NB4 (cell line): ENCODE measurements at regions not wholly inside any gene's neighbourhood (a gene's known extent, or its start where the extent isn't known, plus 50 kb on each side); places are given as distances from the start of the nearest gene placed in this dataset.
"Not testable (repeated sequence)": the region's sequence is repeated elsewhere in the genome, so short reads cannot be mapped to it uniquely, and the experiment has no call there.

Experiments
- DNase-seq: peaks from one replicate; pipeline ENCODE4 v3.0.0; 2010; ENCODE audit warnings: low read depth
- H3K4me3 ChIP-seq: one replicate; pipeline ENCODE4 v1.5.1; 2011; ENCODE audit warnings: mild to moderate bottlenecking, low read depth, low read length, moderate library complexity
- MYC ChIP-seq: IDR thresholded peaks from 2 replicates; pipeline ENCODE4 v1.6.1; 2011; ENCODE audit warnings: low read depth, low read length
- POLR2A ChIP-seq: IDR thresholded peaks from 2 replicates; pipeline ENCODE4 v1.6.1; 2011; ENCODE audit warnings: mild to moderate bottlenecking; ENCODE audit not compliant: insufficient read length; ENCODE audit errors: extremely low read depth
- TF ChIP-seq, protein P1 (sequence below): IDR thresholded peaks from 2 replicates; pipeline ENCODE4 v1.6.1; 2011; ENCODE audit warnings: low read depth, low read length
- TF ChIP-seq, protein P2 (sequence below): IDR thresholded peaks from one replicate; pipeline ENCODE4 v1.5.1; 2012; ENCODE audit warnings: low read depth, low read length

DNA sequence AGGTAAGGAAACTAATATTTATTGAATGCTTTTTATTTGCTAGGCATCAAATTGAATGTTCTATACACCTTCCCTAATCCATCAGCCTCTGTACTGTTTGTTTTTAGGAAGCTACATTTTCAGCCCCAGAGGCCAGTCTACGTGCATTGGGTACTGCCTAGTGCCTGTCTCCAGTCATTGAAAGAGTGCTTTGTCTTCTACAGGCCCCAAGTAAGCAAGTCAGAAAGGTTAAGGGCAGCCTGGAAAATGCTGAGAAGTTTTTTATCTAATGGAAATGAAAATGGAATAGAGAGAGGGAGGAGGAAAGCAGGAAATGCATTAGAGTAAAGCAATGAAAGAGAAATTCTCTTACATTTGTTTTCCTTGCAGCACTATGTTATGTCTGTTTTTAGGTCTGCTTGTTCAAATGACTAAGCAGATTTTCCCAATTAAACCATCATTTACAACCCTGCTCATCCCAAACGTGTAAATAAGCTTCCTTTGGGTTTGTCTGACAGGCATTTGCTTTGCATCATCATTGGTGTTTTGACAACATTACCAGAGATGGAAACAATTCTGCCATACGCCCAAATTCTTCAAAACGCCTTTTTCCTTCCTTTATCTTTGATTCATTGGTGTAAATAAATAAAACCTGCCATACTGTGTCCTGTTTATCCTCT is 116.0 kb upstream of the GOT2 start:
- no peak for DNase-seq
- H3K4me3 ChIP-seq, result no peak overlapping the region
- TF ChIP-seq, protein P1, sequence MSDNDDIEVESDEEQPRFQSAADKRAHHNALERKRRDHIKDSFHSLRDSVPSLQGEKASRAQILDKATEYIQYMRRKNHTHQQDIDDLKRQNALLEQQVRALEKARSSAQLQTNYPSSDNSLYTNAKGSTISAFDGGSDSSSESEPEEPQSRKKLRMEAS, result no peak
- TF ChIP-seq, protein P2, sequence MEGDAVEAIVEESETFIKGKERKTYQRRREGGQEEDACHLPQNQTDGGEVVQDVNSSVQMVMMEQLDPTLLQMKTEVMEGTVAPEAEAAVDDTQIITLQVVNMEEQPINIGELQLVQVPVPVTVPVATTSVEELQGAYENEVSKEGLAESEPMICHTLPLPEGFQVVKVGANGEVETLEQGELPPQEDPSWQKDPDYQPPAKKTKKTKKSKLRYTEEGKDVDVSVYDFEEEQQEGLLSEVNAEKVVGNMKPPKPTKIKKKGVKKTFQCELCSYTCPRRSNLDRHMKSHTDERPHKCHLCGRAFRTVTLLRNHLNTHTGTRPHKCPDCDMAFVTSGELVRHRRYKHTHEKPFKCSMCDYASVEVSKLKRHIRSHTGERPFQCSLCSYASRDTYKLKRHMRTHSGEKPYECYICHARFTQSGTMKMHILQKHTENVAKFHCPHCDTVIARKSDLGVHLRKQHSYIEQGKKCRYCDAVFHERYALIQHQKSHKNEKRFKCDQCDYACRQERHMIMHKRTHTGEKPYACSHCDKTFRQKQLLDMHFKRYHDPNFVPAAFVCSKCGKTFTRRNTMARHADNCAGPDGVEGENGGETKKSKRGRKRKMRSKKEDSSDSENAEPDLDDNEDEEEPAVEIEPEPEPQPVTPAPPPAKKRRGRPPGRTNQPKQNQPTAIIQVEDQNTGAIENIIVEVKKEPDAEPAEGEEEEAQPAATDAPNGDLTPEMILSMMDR, result no peak
- TF ChIP-seq POLR2A (no peak), MYC (no peak)

DNA sequence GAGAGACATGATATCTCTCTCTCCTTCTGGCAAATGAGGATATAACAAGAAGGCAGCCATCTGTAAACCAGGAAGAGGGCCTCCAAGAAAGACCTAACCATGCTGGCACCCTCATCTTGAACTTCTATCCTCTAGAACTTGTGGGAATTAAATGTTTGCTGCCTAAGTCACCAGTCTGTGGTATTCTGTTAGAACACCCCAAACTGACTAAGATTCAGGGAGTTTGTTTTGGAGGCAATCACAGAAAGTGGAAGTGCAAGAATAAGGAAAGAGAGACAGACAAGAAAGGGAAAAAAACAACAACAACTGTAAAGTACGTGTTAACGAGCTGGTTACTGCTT is 114.5 kb upstream of the GOT2 start:
- TF ChIP-seq, protein P1, result no peak
- TF ChIP-seq, protein P2, result no peak
- no peak for TF ChIP-seq MYC
- TF ChIP-seq POLR2A, result no peak
- H3K4me3 ChIP-seq, result no peak overlapping the region
- no peak for DNase-seq

DNA sequence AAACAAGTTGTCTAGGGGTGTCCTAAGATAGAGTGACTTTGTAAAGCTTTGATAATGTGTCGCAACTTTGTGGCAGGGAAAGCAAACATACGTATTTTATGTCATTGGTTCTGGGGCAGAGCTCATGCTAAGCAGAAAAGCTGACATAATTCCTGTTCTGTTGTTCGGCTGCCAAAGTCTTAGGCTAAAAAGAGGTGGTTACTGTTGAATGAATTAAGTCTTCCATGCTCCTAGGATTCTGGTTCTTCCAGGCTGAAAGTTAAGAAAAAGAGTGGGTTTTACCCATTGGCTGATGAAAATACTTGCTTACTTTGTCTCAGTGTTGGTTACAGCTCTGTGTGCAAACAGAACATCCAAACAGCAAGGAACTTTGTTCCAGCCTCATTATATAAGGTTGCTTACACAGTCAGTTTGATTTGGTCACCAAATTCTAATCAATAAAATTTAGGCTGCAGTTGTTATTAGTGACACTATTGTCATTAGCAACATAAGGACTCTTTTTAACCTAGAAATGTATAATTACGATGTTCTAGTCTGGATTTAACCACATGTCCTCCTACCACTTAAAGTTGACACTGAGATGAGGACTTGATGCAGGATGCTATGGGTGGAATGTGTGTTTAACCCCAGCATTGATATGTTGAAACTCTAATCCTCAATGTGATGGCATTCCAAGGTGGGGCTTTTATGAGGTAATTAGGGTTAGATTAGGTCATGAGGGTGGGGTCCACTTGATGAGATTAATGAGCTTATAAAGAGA is 114.0 kb upstream of the GOT2 start:
- no peak overlapping the region for H3K4me3 ChIP-seq
- DNase-seq, result peak; percentile 17
- TF ChIP-seq MYC, result no peak
- TF ChIP-seq, protein P1, result no peak
- TF ChIP-seq, protein P2, result no peak
- TF ChIP-seq POLR2A, result no peak

DNA sequence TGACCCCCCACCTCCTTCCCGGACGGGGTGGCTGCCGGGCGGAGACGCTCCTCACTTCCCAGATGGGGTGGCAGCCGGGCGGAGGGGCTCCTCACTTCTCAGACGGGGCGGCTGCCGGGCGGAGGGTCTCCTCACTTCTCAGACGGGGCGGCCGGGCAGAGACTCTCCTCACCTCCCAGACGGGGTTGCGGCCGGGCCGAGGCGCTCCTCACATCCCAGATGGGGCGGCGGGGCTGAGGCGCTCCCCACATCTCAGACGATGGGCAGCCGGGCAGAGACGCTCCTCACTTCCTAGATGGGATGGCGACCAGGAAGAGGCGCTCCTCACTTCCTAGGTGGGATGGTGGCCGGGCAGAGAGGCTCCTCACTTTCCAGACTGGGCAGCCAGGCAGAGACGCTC is 112.1 kb upstream of the GOT2 start:
- not testable (repeated sequence) for DNase-seq, H3K4me3 ChIP-seq

DNA sequence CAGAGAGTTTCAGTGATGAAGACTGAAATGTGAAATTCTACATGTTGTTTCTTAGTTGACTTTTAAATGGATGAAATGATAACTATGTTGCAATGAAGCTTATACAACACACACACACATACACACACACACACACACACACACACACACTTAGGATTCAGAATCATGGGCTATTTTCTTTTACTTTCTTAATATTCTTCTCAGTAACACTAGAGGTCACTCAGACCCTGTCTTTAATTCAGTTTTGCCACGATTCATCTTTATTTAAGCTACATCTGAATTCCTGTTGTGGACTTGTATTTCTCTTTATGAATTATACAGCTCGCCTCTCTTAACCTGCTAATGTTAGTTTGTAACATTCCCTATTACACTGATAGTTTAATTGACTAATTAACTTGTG is 109.6 kb upstream of the GOT2 start:
- no peak overlapping the region for H3K4me3 ChIP-seq
- peak; percentile 59 for DNase-seq
- TF ChIP-seq MYC (no peak), POLR2A (no peak)
- TF ChIP-seq, protein P1, result no peak
- TF ChIP-seq, protein P2, result no peak

DNA sequence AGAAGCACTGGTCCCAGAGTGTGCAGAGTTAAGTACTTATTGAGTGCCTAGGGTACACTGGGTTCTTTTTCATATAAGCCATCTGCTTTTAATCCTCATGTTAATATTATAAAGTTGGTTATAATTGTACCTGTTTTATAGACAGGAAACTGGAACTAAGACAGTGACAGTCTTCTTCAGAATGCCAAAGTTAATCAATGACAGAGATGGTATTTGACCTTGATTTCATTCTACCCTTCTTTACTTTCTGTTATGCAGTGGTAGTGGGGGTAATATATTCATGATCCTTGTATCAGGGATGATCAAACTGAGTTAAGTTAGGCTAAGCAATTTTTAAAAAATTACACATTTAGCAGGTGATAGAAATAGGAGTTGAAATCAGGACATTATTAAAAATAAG is 108.6 kb upstream of the GOT2 start:
- DNase-seq, result no peak
- no peak overlapping the region for H3K4me3 ChIP-seq
- TF ChIP-seq, protein P2, result no peak
- TF ChIP-seq MYC (no peak), POLR2A (no peak)
- TF ChIP-seq, protein P1, result no peak
